ENCODE measurements at regions not wholly inside any gene's neighbourhood (a gene's known extent, or its start where the extent isn't known, plus 50 kb on each side); places are given as distances from the start of the nearest gene placed in this dataset.

DNA sequence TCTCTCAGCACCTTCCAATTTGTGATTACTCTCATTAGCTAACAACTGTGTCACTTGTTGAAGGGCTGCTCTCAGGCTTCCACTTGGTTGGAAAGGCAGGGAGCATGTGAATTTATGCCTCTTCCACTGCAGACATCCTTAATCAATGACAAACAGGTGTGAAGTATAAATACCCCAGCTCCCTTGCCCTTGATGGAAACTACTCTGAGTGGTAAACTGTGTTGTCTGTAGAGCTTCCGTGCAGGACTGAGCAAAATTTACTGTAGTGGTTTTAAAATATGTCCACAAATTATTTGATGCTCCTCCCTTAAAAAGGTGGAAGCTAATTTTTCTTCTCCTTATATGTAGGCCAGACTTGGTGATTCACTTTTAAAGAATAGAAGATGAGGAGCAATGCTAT, 253.0 kb upstream of the TBX18 start:
- TF ChIP-seq EZH2 (IDR thresholded peaks at IDR 0.05; ENCODE audit: insufficient read depth, poor library complexity, severe bottlenecking) (no peak), EZH2phosphoT487 (IDR thresholded peaks at IDR 0.05; ENCODE audit: insufficient read depth, low read depth) (no peak)
